OCI-LY3 (cell line): ENCODE measurements at regions not wholly inside any gene's neighbourhood (a gene's known extent, or its start where the extent isn't known, plus 50 kb on each side); places are given as distances from the start of the nearest gene placed in this dataset.

ENCODE experiments used
- H2AFZ ChIP-seq: fragments of 200-600, 300-600 bp; shearing (Covaris generic); 2 replicates; pipeline ENCODE4 v1.6.0; 2014; ENCODE audit warnings: antibody characterized with exemption, low read depth, low read length
- H3K27ac ChIP-seq: fragments of 200-600, 300-600 bp; sonication (generic); 2 replicates; pipeline ENCODE4 v1.5.1; 2014; ENCODE audit warnings: mild to moderate bottlenecking, low read length, moderate library complexity, mixed read lengths
- H3K27me3 ChIP-seq: fragments of 200-600, 300-600 bp; sonication (generic); 2 replicates; pipeline ENCODE4 v1.6.1; 2014; ENCODE audit warnings: low read depth, low read length, mixed read lengths
- H3K36me3 ChIP-seq: fragments of 200-600, 300-600 bp; sonication (generic); replicated peaks from 2 replicates; pipeline ENCODE3; 2014; ENCODE audit warnings: low read depth, low read length, mixed read lengths
- H3K4me1 ChIP-seq: fragments of 300-600, 200-600 bp; sonication (generic); 2 replicates; pipeline ENCODE4 v1.6.1; 2014; ENCODE audit warnings: low read length, mixed read lengths
- H3K4me2 ChIP-seq: fragments of 200-600, 300-600 bp; sonication (generic); 2 replicates; pipeline ENCODE4 v1.6.1; 2014; ENCODE audit warnings: low read length, mixed read lengths
- H3K4me3 ChIP-seq: fragments of 300-600, 200-600 bp; sonication (generic); 2 replicates; pipeline ENCODE4 v1.5.1; 2014; ENCODE audit warnings: antibody characterized with exemption, mild to moderate bottlenecking, low read length, moderate library complexity
- H3K79me2 ChIP-seq: fragments of 300-600, 200-600 bp; shearing (Covaris generic); 2 replicates; pipeline ENCODE4 v1.6.1; 2014; ENCODE audit warnings: mild to moderate bottlenecking, low read length, mixed read lengths
- H3K9ac ChIP-seq: fragments of 300-600, 200-600 bp; shearing (Covaris generic); 2 replicates; pipeline ENCODE4 v1.6.0; 2014; ENCODE audit warnings: mild to moderate bottlenecking, low read length, moderate library complexity
- H3K9me3 ChIP-seq: fragments of 200-600, 300-600 bp; shearing (Covaris generic); 2 replicates; pipeline ENCODE4 v1.6.1; 2014; ENCODE audit warnings: low read length, mixed read lengths; ENCODE audit not compliant: insufficient read depth
- H4K20me1 ChIP-seq: fragments of 200-600, 300-600 bp; sonication (generic); 2 replicates; pipeline ENCODE4 v1.6.1; 2016; ENCODE audit warnings: low read length, mixed read lengths; ENCODE audit not compliant: insufficient read depth
- CTCF ChIP-seq: fragments of 200-600, 300-600 bp; sonication (generic); IDR thresholded peaks from 2 replicates; pipeline ENCODE4 v1.5.1; 2014; ENCODE audit warnings: antibody characterized with exemption, low read length, low read depth
- EZH2phosphoT487 ChIP-seq: fragments of 200-600 bp; shearing (Covaris generic); IDR thresholded peaks from 2 replicates; pipeline ENCODE4 v1.6.1; 2018; ENCODE audit warnings: antibody characterized with exemption, mixed run types, low read depth

GRCh38 chr6:134373993-134374392 lies 56.1 kb upstream of the SGK1 start:
- Histone ChIP-seq H3K4me2 (peak overlapping the region; percentile 33), H3K4me1 (peaks cover 75% of the 10 kb centered on the region), H2AFZ (no peak overlapping the region), H3K79me2 (no peaks in the 10 kb centered on the region), H3K27me3 (no peaks in the 10 kb centered on the region), H3K9ac (peak overlapping the region; percentile 42), H3K27ac (peak overlapping the region; percentile 94), H4K20me1 (no peaks in the 10 kb centered on the region), H3K36me3 (no peaks in the 10 kb centered on the region), H3K9me3 (no peaks in the 10 kb centered on the region), H3K4me3 (peak overlapping the region; percentile 0; the same call in 1 of the 2 replicates)
- TF ChIP-seq EZH2phosphoT487 (no peak), CTCF (no peak)

GRCh38 chr6:134373282-134373922 lies 55.5 kb upstream of the SGK1 start:
- Histone ChIP-seq H3K4me1 (peaks cover 72% of the 10 kb centered on the region), H3K79me2 (no peaks in the 10 kb centered on the region), H4K20me1 (no peaks in the 10 kb centered on the region), H3K9me3 (no peaks in the 10 kb centered on the region), H3K4me3 (peak overlapping the region; percentile 53), H3K36me3 (no peaks in the 10 kb centered on the region), H3K27me3 (no peaks in the 10 kb centered on the region), H2AFZ (no peak overlapping the region), H3K9ac (peak overlapping the region; percentile 73), H3K4me2 (peak overlapping the region; percentile 71), H3K27ac (peak overlapping the region; percentile 94)
- TF ChIP-seq CTCF, result no peak
- TF ChIP-seq EZH2phosphoT487, result no peak

GRCh38 chr6:134372603-134373281 lies 54.8 kb upstream of the SGK1 start:
- Histone ChIP-seq H4K20me1 (no peaks in the 10 kb centered on the region), H3K4me1 (peaks cover 65% of the 10 kb centered on the region), H3K79me2 (no peaks in the 10 kb centered on the region), H3K9me3 (no peaks in the 10 kb centered on the region), H3K4me2 (peak overlapping the region; percentile 71), H3K27ac (peak overlapping the region; percentile 94), H3K36me3 (no peaks in the 10 kb centered on the region), H3K27me3 (no peaks in the 10 kb centered on the region), H3K4me3 (peak overlapping the region; percentile 53), H2AFZ (no peak overlapping the region), H3K9ac (peak overlapping the region; percentile 73)
- TF ChIP-seq CTCF (no peak), EZH2phosphoT487 (no peak)

GRCh38 chr6:134368670-134369069 lies 50.8 kb upstream of the SGK1 start:
- H3K36me3 ChIP-seq, result no peaks in the 10 kb centered on the region
- H3K4me3 ChIP-seq, result no peak overlapping the region
- no peaks in the 10 kb centered on the region for H3K79me2 ChIP-seq
- H3K27ac ChIP-seq, result no peak overlapping the region
- TF ChIP-seq EZH2phosphoT487, result no peak
- no peak for TF ChIP-seq CTCF
- H3K9me3 ChIP-seq, result no peaks in the 10 kb centered on the region
- H3K4me2 ChIP-seq, result no peak overlapping the region
- H3K27me3 ChIP-seq, result no peaks in the 10 kb centered on the region
- H4K20me1 ChIP-seq, result no peaks in the 10 kb centered on the region
- H2AFZ ChIP-seq, result no peak overlapping the region
- peaks cover 30% of the 10 kb centered on the region for H3K4me1 ChIP-seq
- no peak overlapping the region for H3K9ac ChIP-seq
